Germinal center (tissue), 1 donor: ENCODE measurements at regions not wholly inside any gene's neighbourhood (a gene's known extent, or its start where the extent isn't known, plus 50 kb on each side); places are given as distances from the start of the nearest gene placed in this dataset.

Experiments used
- DNase-seq: peaks from one replicate; pipeline ENCODE4 v3.0.0; 2012; ENCODE audit warnings: mixed read lengths, low spot score

DNA sequence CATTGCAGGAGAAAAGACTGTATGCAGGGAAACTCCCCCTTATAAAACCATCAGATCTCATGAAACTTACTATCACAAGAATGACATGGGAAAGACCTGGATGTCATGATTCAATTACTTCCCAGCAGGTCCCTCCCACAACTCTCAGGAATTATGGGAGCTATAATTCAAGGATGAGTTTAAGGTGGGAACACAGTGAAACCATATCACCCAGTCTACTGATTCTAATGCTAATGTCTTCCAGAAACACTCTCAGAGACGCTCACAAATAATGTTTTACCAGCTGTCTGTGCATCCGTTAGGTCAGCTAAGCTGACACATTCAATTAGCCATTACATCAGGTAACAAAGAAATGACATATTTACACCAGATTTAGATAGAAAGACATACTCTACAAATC, 637.9 kb downstream of the NLGN4Y start:
- DNase-seq = no peak

GRCh38 chrY:15179890-15180289, 655.6 kb downstream of the NLGN4Y start:
- no peak for DNase-seq

DNA sequence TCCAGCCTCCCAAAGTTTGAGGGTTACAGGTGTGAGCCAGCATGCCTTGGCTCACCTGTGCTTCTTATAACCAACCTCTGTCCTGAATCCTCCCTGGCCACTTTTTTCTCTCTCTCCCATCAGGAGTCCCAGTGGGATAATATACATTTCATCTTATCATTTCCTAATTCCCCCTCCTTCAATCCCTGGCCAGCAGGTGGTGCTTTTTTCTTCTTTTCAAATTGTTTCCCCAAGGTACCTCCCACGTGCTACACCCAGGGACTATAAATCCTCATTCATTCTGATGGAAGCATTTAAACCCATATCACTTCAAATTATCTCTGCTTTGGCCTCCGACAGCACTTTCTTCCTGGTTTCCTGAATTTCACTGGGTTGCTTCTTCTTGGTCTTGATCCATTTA, 704.7 kb downstream of the NLGN4Y start:
- no peak for DNase-seq

DNA sequence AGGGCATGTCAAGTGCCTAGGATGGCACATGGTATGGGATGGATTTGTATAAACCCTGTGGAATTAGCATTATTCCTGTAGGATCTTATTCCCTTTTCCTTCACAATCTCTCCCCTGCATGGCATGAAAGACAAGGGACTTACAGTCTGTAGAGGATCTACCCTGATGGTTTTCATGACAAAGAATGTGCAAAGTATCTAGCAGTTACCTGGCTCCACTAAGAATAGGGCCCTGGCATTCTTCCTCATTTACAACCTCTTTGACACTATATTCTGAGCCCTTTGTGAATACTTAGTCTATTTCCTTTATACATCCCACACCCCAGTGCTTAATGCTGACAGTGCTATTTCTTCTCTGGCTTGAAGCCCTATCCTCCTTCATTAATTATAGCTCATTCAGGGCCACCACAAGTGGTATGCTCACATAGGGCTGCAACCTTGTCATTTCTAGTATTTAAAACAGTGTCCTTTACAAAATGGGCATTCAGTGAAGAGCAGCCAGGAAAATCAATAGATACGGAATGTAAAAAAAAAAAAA, 715.3 kb downstream of the NLGN4Y start:
- no peak for DNase-seq

- DNase-seq = no peak
These were observed 735.0 kb downstream of the NLGN4Y start for GRCh38 chrY:15259286-15259685.

GRCh38 chrY:15286572-15286971, 762.2 kb downstream of the NLGN4Y start:
- DNase-seq = no peak

DNA sequence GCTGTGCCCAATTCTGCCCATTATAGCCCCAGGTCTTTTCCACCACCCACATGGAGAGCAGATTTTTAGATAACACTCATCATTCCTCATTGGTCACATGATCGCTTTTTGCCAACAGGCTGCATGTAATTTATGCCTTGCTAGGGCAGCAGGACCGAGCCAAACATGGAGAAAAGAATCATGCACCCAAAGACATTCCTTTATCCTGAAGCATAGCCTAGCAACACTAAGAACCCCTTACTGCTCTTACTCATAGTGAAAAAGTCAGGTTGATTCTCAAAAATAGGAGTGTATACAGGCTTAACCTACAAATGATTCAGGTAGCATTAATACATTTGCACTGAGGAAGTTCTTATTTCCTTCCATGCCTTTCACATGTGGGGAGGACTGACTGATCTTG, 765.5 kb downstream of the NLGN4Y start:
- no peak for DNase-seq

DNA sequence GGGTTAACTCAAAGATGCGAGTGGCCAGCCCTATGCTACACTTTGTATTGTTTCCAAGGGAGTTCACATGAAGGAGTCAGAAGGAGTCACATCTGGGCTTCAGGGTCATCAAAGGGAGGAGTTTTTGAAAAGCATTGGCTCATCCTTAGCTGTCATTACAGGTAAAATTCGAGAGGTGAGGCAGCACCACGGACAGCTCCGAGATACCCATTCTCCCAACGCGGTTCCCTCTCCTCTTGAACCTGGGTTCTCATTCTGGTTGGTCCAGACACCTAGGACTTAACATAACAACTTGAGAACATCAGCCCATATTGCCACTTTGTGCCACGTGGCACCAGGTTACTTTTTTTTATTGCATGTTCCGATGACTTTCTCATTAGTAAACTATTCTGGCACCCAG, 768.6 kb downstream of the NLGN4Y start:
- no peak for DNase-seq

DNA sequence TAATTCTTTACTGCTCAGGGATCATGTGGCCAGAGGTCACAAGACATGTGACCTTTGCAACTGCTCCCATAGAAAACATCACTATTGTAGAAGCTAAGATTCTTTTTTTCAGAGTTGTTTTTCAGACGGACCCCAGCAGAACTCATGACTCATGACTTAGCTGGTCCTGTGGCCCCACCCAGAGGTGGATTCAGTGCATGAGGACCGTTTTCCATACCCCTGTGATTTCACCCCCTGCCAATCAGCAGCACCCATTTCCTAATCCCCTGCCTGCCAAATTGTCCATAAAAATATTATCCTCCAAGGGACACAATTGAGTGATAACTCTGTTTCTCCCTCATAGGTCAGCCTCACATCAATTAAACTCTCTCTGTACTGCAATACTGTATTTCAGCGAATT, 777.5 kb downstream of the NLGN4Y start:
- DNase-seq = no peak

GRCh38 chrY:15312166-15312565, 787.8 kb downstream of the NLGN4Y start:
- DNase-seq = no peak

- DNase-seq = no peak
These were observed 799.9 kb downstream of the NLGN4Y start for GRCh38 chrY:15324189-15324588.

DNA sequence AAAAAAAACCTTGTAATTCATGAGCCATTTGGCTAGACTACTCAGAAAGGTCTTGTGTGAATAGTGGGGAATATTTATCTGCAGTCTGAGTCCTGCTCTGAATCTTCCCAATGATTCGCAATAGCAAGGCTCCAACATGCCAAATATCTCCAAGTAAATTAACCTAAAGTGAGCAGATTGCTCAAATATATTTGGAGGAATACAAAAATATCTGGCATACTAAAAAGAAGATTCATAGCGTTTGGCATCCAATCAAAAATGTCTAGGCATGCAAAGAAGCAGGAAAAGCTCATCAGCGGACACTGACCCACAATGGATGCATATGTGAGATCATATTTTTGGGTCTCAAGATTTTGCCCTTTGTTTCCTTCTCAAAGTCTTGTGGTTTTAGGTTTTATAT, 800.9 kb downstream of the NLGN4Y start:
- no peak for DNase-seq

GRCh38 chrY:15326673-15327072, 802.3 kb downstream of the NLGN4Y start:
- no peak for DNase-seq

DNA sequence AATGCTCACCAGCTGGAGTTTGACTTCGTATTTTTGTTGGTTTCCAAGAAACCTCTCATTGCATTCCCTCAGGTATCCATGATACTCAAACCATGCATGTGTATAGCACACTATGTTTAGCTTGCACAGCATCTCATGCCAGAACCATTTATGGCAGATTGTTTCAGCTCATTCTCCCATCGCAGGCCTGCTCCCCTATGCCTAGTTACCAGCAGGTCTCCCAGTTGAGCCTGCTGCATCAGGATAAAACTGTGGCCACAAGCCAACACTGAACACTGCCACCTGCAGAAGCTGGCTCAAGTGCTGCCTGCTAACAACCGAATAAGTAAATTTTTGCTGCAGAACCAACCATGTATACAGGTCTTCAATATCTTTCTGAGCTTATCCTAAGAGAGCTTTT, 804.5 kb downstream of the NLGN4Y start:
- no peak for DNase-seq

DNA sequence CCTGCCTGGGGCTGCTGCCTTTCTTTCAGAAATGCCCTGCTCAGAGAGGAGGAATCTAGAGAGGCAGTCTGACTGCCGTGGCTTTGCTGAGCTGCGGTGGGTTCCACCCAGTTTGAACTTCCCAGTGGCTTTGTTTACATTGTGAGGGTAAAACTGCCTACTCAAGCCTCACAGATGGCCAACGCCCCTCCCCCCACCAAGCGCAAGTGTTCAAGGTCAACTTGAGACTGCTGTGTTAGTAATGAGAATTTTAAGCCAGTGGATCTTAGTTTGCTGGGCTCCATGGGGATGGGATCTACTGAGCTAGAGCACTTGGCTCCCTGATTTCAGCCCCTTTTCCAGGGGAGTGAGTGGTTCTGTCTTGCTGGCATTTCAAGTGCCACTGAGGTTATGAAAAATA, 819.2 kb downstream of the NLGN4Y start:
- DNase-seq = no peak

DNA sequence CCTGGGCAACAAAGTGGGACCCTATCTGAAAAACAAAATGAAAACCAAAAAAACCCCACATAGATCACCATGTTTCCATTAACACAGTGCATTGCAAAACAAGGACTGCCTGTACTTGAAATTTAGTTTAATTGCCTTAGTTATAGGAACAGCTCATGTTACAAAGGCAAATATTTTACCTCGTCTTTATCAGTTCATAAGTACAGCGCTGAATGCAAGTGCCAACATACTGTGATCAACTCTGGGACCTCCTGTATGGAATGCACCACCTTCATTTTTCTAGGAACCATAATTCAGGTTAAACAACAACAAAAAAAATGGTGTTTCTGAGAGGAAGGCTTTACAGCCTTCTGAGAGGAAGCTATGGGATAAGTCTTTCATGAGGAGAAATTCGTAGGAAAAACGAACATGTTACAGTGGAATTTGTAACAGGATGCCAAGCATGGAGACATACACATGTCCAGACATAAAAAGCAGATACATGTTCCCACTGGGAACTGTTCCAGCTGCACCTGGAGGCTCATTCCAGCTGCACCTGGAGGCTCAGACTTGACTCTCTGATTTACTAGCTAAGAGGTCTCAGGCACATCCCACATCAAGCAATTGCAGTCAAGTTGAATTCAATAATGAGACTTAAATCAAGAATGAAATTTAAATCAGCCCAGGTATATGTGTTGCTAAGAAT, 821.3 kb downstream of the NLGN4Y start:
- no peak for DNase-seq

DNA sequence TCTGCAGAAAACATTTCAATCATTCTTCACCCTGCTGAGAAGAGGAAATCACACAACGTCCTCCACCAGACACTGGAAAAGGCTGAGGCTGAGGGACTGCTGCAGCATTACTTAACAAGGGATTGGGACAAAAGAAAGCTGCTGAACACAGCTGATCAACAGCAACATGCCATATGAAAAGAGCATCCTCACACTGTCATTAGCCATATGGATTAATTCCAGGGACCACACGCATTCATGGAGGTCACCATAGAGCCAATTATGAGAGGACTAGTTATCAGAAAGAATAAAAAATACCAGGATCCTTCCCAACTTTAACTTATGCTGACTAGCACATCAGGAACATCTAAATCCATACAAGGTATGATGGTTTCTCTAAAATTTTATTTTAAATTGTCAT, 825.0 kb downstream of the NLGN4Y start:
- DNase-seq = no peak

GRCh38 chrY:15355321-15355720, 831.0 kb downstream of the NLGN4Y start:
- DNase-seq = no peak

GRCh38 chrY:15360471-15360870, 836.1 kb downstream of the NLGN4Y start:
- DNase-seq = no peak

DNA sequence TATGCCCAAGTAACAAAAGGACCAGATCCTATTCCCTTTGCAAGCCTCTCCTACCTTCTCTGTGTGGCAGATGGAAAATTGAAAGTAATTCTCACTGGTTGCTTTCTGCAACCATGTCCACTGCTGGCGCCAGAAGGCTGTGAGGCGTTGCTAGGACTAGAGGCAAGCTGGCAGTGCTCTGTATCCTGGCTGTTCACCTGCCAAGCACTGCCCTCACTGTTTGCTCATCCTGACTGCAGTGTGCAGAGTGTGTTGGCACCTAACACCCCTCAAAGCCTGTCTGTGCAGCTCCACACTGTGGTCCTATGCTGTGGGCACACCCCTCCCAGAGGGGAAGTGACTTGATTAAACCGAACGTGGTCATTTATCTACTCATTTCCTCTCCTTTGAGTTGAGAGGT, 840.7 kb downstream of the NLGN4Y start:
- no peak for DNase-seq

- no peak for DNase-seq
These were observed 844.5 kb downstream of the NLGN4Y start for GRCh38 chrY:15368786-15369185.

DNA sequence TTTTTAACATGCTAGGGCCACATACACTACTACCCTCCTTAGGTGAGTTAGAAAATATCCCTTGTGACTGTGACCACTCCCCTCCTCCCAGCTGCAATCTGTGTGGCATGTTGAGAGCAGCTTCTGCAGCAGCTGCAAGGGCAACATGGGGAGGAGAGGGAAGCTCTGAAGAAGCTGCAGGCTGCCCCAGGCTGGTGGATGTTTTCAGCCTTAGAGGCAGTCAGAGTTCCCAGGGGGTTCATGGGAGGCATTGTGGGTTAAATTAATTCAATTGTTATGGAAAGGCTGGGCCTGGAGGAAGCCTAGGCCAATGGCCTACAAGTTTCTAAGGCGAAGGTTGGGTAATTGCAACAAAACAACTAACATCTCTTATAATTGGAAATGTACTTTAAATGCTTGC, 860.8 kb downstream of the NLGN4Y start:
- DNase-seq = no peak

- DNase-seq = no peak
These were observed 873.4 kb downstream of the NLGN4Y start for GRCh38 chrY:15397556-15398280.

DNA sequence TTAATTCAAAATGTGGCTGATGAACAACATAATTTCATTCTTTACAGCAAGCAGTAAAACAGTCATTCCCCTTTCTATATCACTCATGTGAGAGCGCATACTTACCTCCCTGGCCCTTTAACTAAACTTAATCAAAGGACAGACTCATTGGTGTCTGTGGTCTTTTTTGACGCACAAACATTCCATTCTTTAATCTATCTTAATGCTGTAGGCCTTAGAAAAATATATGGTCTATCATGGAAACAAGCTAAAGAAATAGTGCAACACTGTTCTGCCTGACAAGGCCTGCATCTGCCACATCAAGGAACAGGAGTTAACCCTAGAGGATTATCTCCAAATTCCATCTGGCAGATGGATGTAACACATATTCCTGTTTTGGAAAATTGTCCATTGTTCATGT, 878.1 kb downstream of the NLGN4Y start:
- DNase-seq = no peak
